ENCODE measurements at regions not wholly inside any gene's neighbourhood (a gene's known extent, or its start where the extent isn't known, plus 50 kb on each side); places are given as distances from the start of the nearest gene placed in this dataset.

- Histone ChIP-seq H3K27ac (no peak overlapping the region), H3K4me3 (no peak overlapping the region)
- TF ChIP-seq CTCF (IDR thresholded peaks at IDR 0.05): no peak
- no peak for DNase-seq (ENCODE audit: low spot score)
Observed at GRCh38 chr2:12304564-12305171, 412.1 kb upstream of the TRIB2 start.

- H3K27ac ChIP-seq: no peak overlapping the region
- no peak for DNase-seq (ENCODE audit: low spot score)
- no peak overlapping the region for H3K4me3 ChIP-seq
- no peak for TF ChIP-seq CTCF (IDR thresholded peaks at IDR 0.05)
Observed at GRCh38 chr2:12305931-12306330, 410.8 kb upstream of the TRIB2 start.

- no peak for TF ChIP-seq CTCF (IDR thresholded peaks at IDR 0.05)
- no peak overlapping the region for H3K4me3 ChIP-seq
- no peak overlapping the region for H3K27ac ChIP-seq
- no peak for DNase-seq (ENCODE audit: low spot score)
Observed at GRCh38 chr2:12310399-12310798, 406.3 kb upstream of the TRIB2 start.

- no peak for TF ChIP-seq CTCF (IDR thresholded peaks at IDR 0.05)
- DNase-seq (ENCODE audit: low spot score): no peak
- no peak overlapping the region for H3K4me3 ChIP-seq
- no peak overlapping the region for H3K27ac ChIP-seq
Observed at GRCh38 chr2:12313445-12314126, 403.1 kb upstream of the TRIB2 start.

- Histone ChIP-seq H3K4me3 (no peak overlapping the region), H3K27ac (no peak overlapping the region)
- TF ChIP-seq CTCF (IDR thresholded peaks at IDR 0.05): no peak
- no peak for DNase-seq (ENCODE audit: low spot score)
Observed at GRCh38 chr2:12314127-12314760, 402.5 kb upstream of the TRIB2 start.

- no peak for DNase-seq (ENCODE audit: low spot score)
- H3K4me3 ChIP-seq: no peak overlapping the region
- no peak overlapping the region for H3K27ac ChIP-seq
- TF ChIP-seq CTCF (IDR thresholded peaks at IDR 0.05): no peak
Observed at GRCh38 chr2:12315224-12315623, 401.5 kb upstream of the TRIB2 start.

GRCh38 chr2:12316476-12316875, 400.3 kb upstream of the TRIB2 start:
- DNase-seq (ENCODE audit: low spot score): no peak
- H3K4me3 ChIP-seq: no peak overlapping the region
- H3K27ac ChIP-seq: no peak overlapping the region
- no peak for TF ChIP-seq CTCF (IDR thresholded peaks at IDR 0.05)

Measured in coronary artery (tissue), 2 donors.